ENCODE measurements at regions not wholly inside any gene's neighbourhood (a gene's known extent, or its start where the extent isn't known, plus 50 kb on each side); places are given as distances from the start of the nearest gene placed in this dataset.

DNA sequence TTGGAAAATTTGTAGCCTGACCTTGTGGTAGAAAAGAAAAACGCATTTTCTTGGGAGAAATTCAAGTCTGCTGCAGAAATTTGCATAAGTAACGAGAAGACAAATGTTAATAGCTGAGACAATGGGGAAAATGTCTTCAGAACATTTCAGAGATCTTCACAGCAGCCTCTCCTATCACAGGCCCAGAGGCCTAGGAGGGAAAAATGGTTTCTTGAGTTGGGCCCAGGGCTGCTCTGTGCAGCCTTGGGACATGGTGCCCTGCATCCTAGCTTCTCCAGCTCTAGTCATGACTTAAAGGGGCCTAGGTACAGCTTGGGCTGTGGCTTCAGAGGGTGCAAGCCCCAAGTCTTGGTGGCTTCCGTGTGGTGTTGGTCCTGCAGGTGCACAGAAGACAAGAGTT is 104.2 kb downstream of the ZNF621 start:
- ChIA-PET CTCF (ENCODE audit: partially characterized antibody) (no interaction called here), POLR2A (ENCODE audit: partially characterized antibody) (no interaction called here)
- no peak overlapping the region for H3K18ac ChIP-seq (ENCODE audit: extremely low read depth, low read length)
- H2BK12ac ChIP-seq (ENCODE audit: low read depth, low read length) = no peak overlapping the region
- DNase-seq (ENCODE audit: low read depth in 1 of 2, low spot score in 2 of 2) = no peak
- H3K4me1 ChIP-seq (replicated peaks in 1 of 4; ENCODE audit: control insufficient read depth in 3 of 4, insufficient read depth in 4 of 4, low read length in 3 of 4) = no peaks in the 10 kb centered on the region
- H3K4ac ChIP-seq (replicated peaks; ENCODE audit: insufficient read length, low read depth, low read length) = no peak overlapping the region
- no peak overlapping the region for H4K8ac ChIP-seq (ENCODE audit: extremely low read depth, insufficient read depth, low read length)
- no peak overlapping the region for H3K14ac ChIP-seq (ENCODE audit: insufficient read length)
- no peak overlapping the region for H2AK5ac ChIP-seq (ENCODE audit: low read depth, low read length)
- no peaks in the 10 kb centered on the region for H3K36me3 ChIP-seq (ENCODE audit: control insufficient read depth in 2 of 4, insufficient read depth in 4 of 4, low read length in 3 of 4)
- no peak overlapping the region for H2BK5ac ChIP-seq (ENCODE audit: low read depth, low read length)
- no peaks in the 10 kb centered on the region for H3K27me3 ChIP-seq (replicated peaks in 1 of 4; ENCODE audit: control insufficient read depth in 3 of 4, extremely low read depth in 1 of 4, insufficient read depth in 3 of 4, low read length in 3 of 4)
- TF ChIP-seq RXRA (IDR thresholded peaks at IDR 0.05; ENCODE audit: insufficient read depth, low read depth, low read length) (no peak), ZNF274 (IDR thresholded peaks at IDR 0.05; ENCODE audit: borderline replicate concordance, extremely low read depth, low read length) (no peak), HDAC6 (IDR thresholded peaks at IDR 0.05; ENCODE audit: low read depth, low read length) (no peak), POLR2AphosphoS5 (IDR thresholded peaks at IDR 0.05; ENCODE audit: low read depth, low read length) (no peak), NRF1 (IDR thresholded peaks at IDR 0.05; ENCODE audit: low read depth, low read length) (no peak), ATF2 (IDR thresholded peaks at IDR 0.05; ENCODE audit: low read length) (no peak), PHF8 (conservative IDR thresholded peaks at IDR 0.05; ENCODE audit: low read depth, low read length) (no peak), TBP (IDR thresholded peaks at IDR 0.05; ENCODE audit: low read depth, low read length) (no peak), JUN (IDR thresholded peaks at IDR 0.05; ENCODE audit: low read depth, low read length) (no peak), KDM5A (IDR thresholded peaks at IDR 0.05; ENCODE audit: low read length) (no peak), POLR2A (IDR thresholded peaks at IDR 0.05; ENCODE audit: control extremely low read depth in 1 of 2, low read depth in 2 of 2, low read length in 2 of 2) (no peak)
- TF ChIP-seq, protein P1, sequence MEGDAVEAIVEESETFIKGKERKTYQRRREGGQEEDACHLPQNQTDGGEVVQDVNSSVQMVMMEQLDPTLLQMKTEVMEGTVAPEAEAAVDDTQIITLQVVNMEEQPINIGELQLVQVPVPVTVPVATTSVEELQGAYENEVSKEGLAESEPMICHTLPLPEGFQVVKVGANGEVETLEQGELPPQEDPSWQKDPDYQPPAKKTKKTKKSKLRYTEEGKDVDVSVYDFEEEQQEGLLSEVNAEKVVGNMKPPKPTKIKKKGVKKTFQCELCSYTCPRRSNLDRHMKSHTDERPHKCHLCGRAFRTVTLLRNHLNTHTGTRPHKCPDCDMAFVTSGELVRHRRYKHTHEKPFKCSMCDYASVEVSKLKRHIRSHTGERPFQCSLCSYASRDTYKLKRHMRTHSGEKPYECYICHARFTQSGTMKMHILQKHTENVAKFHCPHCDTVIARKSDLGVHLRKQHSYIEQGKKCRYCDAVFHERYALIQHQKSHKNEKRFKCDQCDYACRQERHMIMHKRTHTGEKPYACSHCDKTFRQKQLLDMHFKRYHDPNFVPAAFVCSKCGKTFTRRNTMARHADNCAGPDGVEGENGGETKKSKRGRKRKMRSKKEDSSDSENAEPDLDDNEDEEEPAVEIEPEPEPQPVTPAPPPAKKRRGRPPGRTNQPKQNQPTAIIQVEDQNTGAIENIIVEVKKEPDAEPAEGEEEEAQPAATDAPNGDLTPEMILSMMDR (IDR thresholded peaks at IDR 0.05; ENCODE audit: control extremely low read depth in 1 of 3, insufficient read depth in 1 of 3, low read depth in 1 of 3, low read length in 3 of 3) = no peak
- no peak overlapping the region for H4K91ac ChIP-seq (replicated peaks; ENCODE audit: insufficient read length, low read length)
- no peak overlapping the region for H2BK20ac ChIP-seq (ENCODE audit: low read length)
- 94% methylated on average over 3 of the region's 3 CpGs; no CpG with 5 or more reads in 1 of the 2 experiments for WGBS, 2 experiments (ENCODE audit: extremely low coverage in 1 of 2, insufficient coverage in 1 of 2, insufficient read length in 1 of 2, insufficient replicate concordance in 2 of 2, low coverage in 1 of 2, low lambda C conversion rate in 2 of 2, missing lambda C conversion rate in 1 of 2)
- no peaks in the 10 kb centered on the region for H3K23me2 ChIP-seq (ENCODE audit: low read depth, low read length)
- no peak overlapping the region for H3K9ac ChIP-seq (replicated peaks in 1 of 4; ENCODE audit: extremely low read depth in 1 of 4, low read depth in 3 of 4, low read length in 3 of 4)
- H3K23ac ChIP-seq (ENCODE audit: insufficient read length) = no peak overlapping the region
- H3K9me3 ChIP-seq (ENCODE audit: insufficient read depth in 2 of 2, low read depth in 1 of 2, low read length in 1 of 2) = peaks cover 13% of the 10 kb centered on the region in 2 experiments
- H3K4me3 ChIP-seq (ENCODE audit: extremely low read depth in 1 of 4, insufficient read depth in 2 of 4, low read depth in 3 of 4, low read length in 4 of 4) = no peak overlapping the region
- no peak overlapping the region for H2BK15ac ChIP-seq (ENCODE audit: low read length)
- H3K79me2 ChIP-seq (ENCODE audit: control insufficient read depth in 1 of 2, insufficient read depth in 2 of 2, low read length in 2 of 2) = no peaks in the 10 kb centered on the region
- no peak for FAIRE-seq
- no peak overlapping the region for H2AFZ ChIP-seq (ENCODE audit: low read length)
- no peak overlapping the region for H3K4me2 ChIP-seq (ENCODE audit: insufficient read depth in 1 of 2, low read depth in 2 of 2, low read length in 2 of 2)
- H3K79me1 ChIP-seq (ENCODE audit: low read depth, low read length) = no peaks in the 10 kb centered on the region
- H3K27ac ChIP-seq (ENCODE audit: low read depth, low read length) = no peak overlapping the region
- H4K20me1 ChIP-seq (replicated peaks in 1 of 2; ENCODE audit: control insufficient read depth in 1 of 2, insufficient read depth in 2 of 2, low read length in 2 of 2) = no peaks in the 10 kb centered on the region
- H3K56ac ChIP-seq (replicated peaks; ENCODE audit: insufficient read length, low read depth, low read length) = no peak overlapping the region
- H4K5ac ChIP-seq (ENCODE audit: insufficient read length, low read depth, low read length) = no peak overlapping the region
- no peak overlapping the region for H2BK120ac ChIP-seq (replicated peaks; ENCODE audit: low read depth, low read length)
